SU-DHL-6 (cell line): ENCODE measurements at regions not wholly inside any gene's neighbourhood (a gene's known extent, or its start where the extent isn't known, plus 50 kb on each side); places are given as distances from the start of the nearest gene placed in this dataset.

Experiments
- H2AFZ ChIP-seq: fragments of 200-600 bp; sonication (generic); 2 replicates; pipeline ENCODE4 v1.6.1; 2014; ENCODE audit warnings: low read depth, mild to moderate bottlenecking, moderate library complexity, mixed read lengths, antibody characterized with exemption, low read length; ENCODE audit not compliant: severe bottlenecking
- H3F3A ChIP-seq: fragments of 200-600 bp; shearing (Covaris generic); 2 replicates; pipeline ENCODE4 v1.6.0; 2016; ENCODE audit warnings: antibody characterized with exemption, mild to moderate bottlenecking; ENCODE audit not compliant: insufficient read depth
- H3K27ac ChIP-seq: fragments of 200-600 bp; sonication (generic); 2 replicates; pipeline ENCODE4 v1.5.1; 2016; ENCODE audit warnings: low read depth, mild to moderate bottlenecking, low read length, moderate library complexity, mixed read lengths
- H3K27me3 ChIP-seq: fragments of 200-600 bp; sonication (generic), shearing (Covaris generic); 2 replicates; pipeline ENCODE4 v1.6.0; 2014; ENCODE audit warnings: mild to moderate bottlenecking, low read length
- H3K36me3 ChIP-seq: fragments of 200-600 bp; sonication (generic); 2 replicates; pipeline ENCODE4 v1.6.1; 2014; ENCODE audit warnings: mild to moderate bottlenecking, low read length, mixed read lengths
- H3K4me2 ChIP-seq: fragments of 300-600, 200-600 bp; shearing (Covaris generic), sonication (generic); 2 replicates; pipeline ENCODE4 v1.6.0; 2014; ENCODE audit warnings: low read length, low read depth, mild to moderate bottlenecking; ENCODE audit not compliant: poor library complexity, severe bottlenecking
- H3K4me3 ChIP-seq: fragments of 200-600 bp; sonication (generic); 2 replicates; pipeline ENCODE4 v1.5.1; 2014; ENCODE audit warnings: antibody characterized with exemption, low read length, mild to moderate bottlenecking, mixed read lengths; ENCODE audit not compliant: insufficient read depth, poor library complexity, severe bottlenecking
- H3K79me2 ChIP-seq: fragments of 200-600 bp; sonication (generic); 2 replicates; pipeline ENCODE4 v1.6.1; 2014; ENCODE audit warnings: mild to moderate bottlenecking, low read length, moderate library complexity; ENCODE audit not compliant: insufficient read depth
- H3K9ac ChIP-seq: fragments of 200-600 bp; sonication (generic); 2 replicates; pipeline ENCODE4 v1.7.0; 2014; ENCODE audit warnings: mild to moderate bottlenecking, low read length
- H3K9me2 ChIP-seq: fragments of 200-600 bp; sonication (generic); replicated peaks from 2 replicates; pipeline ENCODE4 v1.6.1; 2014; ENCODE audit warnings: low read length; ENCODE audit not compliant: insufficient read depth
- H3K9me3 ChIP-seq: fragments of 200-600 bp; sonication (generic); 2 replicates; pipeline ENCODE4 v1.6.1; 2014; ENCODE audit warnings: low read length, mixed read lengths; ENCODE audit not compliant: insufficient read depth
- H4K20me1 ChIP-seq: fragments of 200-600 bp; sonication (generic); 2 replicates; pipeline ENCODE4 v1.6.1; 2014; ENCODE audit warnings: low read depth, mild to moderate bottlenecking, antibody characterized with exemption, low read length, moderate library complexity, mixed read lengths
- EZH2phosphoT487 ChIP-seq: fragments of 200-600 bp; sonication (generic), shearing (Covaris generic); conservative IDR thresholded peaks from 2 replicates; pipeline ENCODE4 v1.6.1; 2018; ENCODE audit warnings: mild to moderate bottlenecking, antibody characterized with exemption, low read length, moderate library complexity, mixed read lengths
- TF ChIP-seq, protein P1 (sequence below): fragments of 200-600 bp; sonication (generic); IDR thresholded peaks from one replicate; pipeline ENCODE4 v1.5.1; 2017; ENCODE audit warnings: antibody characterized with exemption, mild to moderate bottlenecking, low read length, moderate library complexity; ENCODE audit not compliant: insufficient read depth, poor library complexity, severe bottlenecking

GRCh38 chr4:123469245-123469644 lies 72.7 kb downstream of the SPRY1 start:
- no peaks in the 10 kb centered on the region for H3K9me3 ChIP-seq
- no peak for TF ChIP-seq EZH2phosphoT487
- TF ChIP-seq, protein P1, sequence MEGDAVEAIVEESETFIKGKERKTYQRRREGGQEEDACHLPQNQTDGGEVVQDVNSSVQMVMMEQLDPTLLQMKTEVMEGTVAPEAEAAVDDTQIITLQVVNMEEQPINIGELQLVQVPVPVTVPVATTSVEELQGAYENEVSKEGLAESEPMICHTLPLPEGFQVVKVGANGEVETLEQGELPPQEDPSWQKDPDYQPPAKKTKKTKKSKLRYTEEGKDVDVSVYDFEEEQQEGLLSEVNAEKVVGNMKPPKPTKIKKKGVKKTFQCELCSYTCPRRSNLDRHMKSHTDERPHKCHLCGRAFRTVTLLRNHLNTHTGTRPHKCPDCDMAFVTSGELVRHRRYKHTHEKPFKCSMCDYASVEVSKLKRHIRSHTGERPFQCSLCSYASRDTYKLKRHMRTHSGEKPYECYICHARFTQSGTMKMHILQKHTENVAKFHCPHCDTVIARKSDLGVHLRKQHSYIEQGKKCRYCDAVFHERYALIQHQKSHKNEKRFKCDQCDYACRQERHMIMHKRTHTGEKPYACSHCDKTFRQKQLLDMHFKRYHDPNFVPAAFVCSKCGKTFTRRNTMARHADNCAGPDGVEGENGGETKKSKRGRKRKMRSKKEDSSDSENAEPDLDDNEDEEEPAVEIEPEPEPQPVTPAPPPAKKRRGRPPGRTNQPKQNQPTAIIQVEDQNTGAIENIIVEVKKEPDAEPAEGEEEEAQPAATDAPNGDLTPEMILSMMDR, result no peak
- H3K4me3 ChIP-seq, result no peak overlapping the region
- H2AFZ ChIP-seq, result no peak overlapping the region
- H3K27ac ChIP-seq, result no peak overlapping the region
- no peaks in the 10 kb centered on the region for H3F3A ChIP-seq
- no peaks in the 10 kb centered on the region for H3K36me3 ChIP-seq
- H4K20me1 ChIP-seq, result no peaks in the 10 kb centered on the region
- H3K27me3 ChIP-seq, result no peaks in the 10 kb centered on the region
- H3K9me2 ChIP-seq, result no peaks in the 10 kb centered on the region
- H3K9ac ChIP-seq, result no peak overlapping the region
- H3K79me2 ChIP-seq, result no peaks in the 10 kb centered on the region
- H3K4me2 ChIP-seq, result no peak overlapping the region

GRCh38 chr4:123469696-123470095 lies 73.1 kb downstream of the SPRY1 start:
- H2AFZ ChIP-seq, result no peak overlapping the region
- TF ChIP-seq, protein P1, result no peak
- TF ChIP-seq EZH2phosphoT487, result no peak
- H3K27me3 ChIP-seq, result no peaks in the 10 kb centered on the region
- H3K36me3 ChIP-seq, result no peaks in the 10 kb centered on the region
- no peaks in the 10 kb centered on the region for H3K9me2 ChIP-seq
- no peak overlapping the region for H3K9ac ChIP-seq
- H3F3A ChIP-seq, result no peaks in the 10 kb centered on the region
- no peak overlapping the region for H3K27ac ChIP-seq
- H4K20me1 ChIP-seq, result no peaks in the 10 kb centered on the region
- no peak overlapping the region for H3K4me3 ChIP-seq
- H3K9me3 ChIP-seq, result no peaks in the 10 kb centered on the region
- H3K4me2 ChIP-seq, result no peak overlapping the region
- no peaks in the 10 kb centered on the region for H3K79me2 ChIP-seq

GRCh38 chr4:123470640-123471039 lies 74.0 kb downstream of the SPRY1 start:
- Histone ChIP-seq H2AFZ (no peak overlapping the region), H3K36me3 (no peaks in the 10 kb centered on the region), H3K9me2 (no peaks in the 10 kb centered on the region), H3K9me3 (no peaks in the 10 kb centered on the region), H3K27ac (no peak overlapping the region), H3K4me3 (no peak overlapping the region), H3K9ac (no peak overlapping the region), H3K4me2 (no peak overlapping the region), H3K27me3 (no peaks in the 10 kb centered on the region), H3K79me2 (no peaks in the 10 kb centered on the region), H4K20me1 (no peaks in the 10 kb centered on the region), H3F3A (no peaks in the 10 kb centered on the region)
- no peak for TF ChIP-seq EZH2phosphoT487
- TF ChIP-seq, protein P1, result no peak
